ENCODE measurements at regions not wholly inside any gene's neighbourhood (a gene's known extent, or its start where the extent isn't known, plus 50 kb on each side); places are given as distances from the start of the nearest gene placed in this dataset.

DNA sequence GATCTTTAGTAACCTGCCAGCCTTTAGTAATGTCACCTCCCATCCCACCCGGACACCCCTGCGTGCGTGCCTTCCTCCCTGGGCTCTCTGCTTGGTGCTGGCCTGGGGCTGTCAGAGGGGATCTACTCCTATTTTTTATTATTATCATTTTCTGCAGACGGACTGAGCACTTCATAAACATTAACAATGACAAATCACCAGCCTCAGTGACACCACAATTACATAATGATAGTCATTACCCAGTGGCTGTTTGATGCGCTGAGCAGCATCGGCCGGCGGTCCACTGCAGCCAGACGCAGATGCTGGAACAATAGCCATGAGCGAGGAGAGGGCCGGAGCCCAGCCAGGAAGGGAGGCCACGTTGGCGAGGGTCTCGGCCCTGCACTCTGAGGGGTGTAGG is 309.3 kb upstream of the AJAP1 start:
- Histone ChIP-seq H2AFZ (ENCODE audit: low read depth, low read length) (no peak overlapping the region), H3K4me3 (replicated peaks in 1 of 3; ENCODE audit: insufficient read depth in 1 of 3, low read depth in 1 of 3, low read length in 3 of 3) (no peak overlapping the region), H4K20me1 (replicated peaks; ENCODE audit: control insufficient read depth, extremely low read depth, insufficient read depth, low read length) (no peaks in the 10 kb centered on the region), H3K27me3 (ENCODE audit: control insufficient read depth in 2 of 2, insufficient read depth in 2 of 2, low read length in 2 of 2) (no peaks in the 10 kb centered on the region), H3K4me1 (ENCODE audit: control insufficient read depth, extremely low read depth, insufficient read depth, low read length) (no peaks in the 10 kb centered on the region), H3K79me2 (ENCODE audit: control insufficient read depth, insufficient read depth, low read length) (no peaks in the 10 kb centered on the region), H3K9ac (replicated peaks; ENCODE audit: extremely low read depth, insufficient read depth, low read length) (no peak overlapping the region), H3K27ac (ENCODE audit: insufficient read depth, low read depth, low read length) (no peak overlapping the region), H3K4me2 (ENCODE audit: insufficient read depth, low read length) (no peak overlapping the region), H3K9me3 (replicated peaks; ENCODE audit: control insufficient read depth, insufficient read depth, low read length) (peaks cover 8% of the 10 kb centered on the region), H3K9me1 (replicated peaks; ENCODE audit: control insufficient read depth, extremely low read depth, insufficient read depth, low read length) (no peaks in the 10 kb centered on the region), H3K36me3 (ENCODE audit: control insufficient read depth in 2 of 2, extremely low read depth in 1 of 2, insufficient read depth in 2 of 2, low read length in 2 of 2) (no peaks in the 10 kb centered on the region)
- FAIRE-seq: no peak
- intact Hi-C loops (cut with micrococcal nuclease): no loop called here
- no TSS peak for BruUV-seq (replicated peaks)
- TF ChIP-seq GATA2 (IDR thresholded peaks at IDR 0.05; ENCODE audit: insufficient read depth, insufficient read length, low read depth, low read length) (no peak), JUN (IDR thresholded peaks at IDR 0.05; ENCODE audit: borderline replicate concordance, insufficient read depth, insufficient read length, low read depth) (no peak), POLR2AphosphoS5 (IDR thresholded peaks at IDR 0.05; ENCODE audit: insufficient read depth, low read depth, low read length) (no peak), EZH2 (IDR thresholded peaks at IDR 0.05; ENCODE audit: borderline replicate concordance, low read depth, low read length, severe bottlenecking) (no peak), MAX (IDR thresholded peaks at IDR 0.05; ENCODE audit: insufficient read depth, insufficient read length) (no peak), CTCF (IDR thresholded peaks at IDR 0.05; ENCODE audit: extremely low read depth in 1 of 2, insufficient read depth in 1 of 2, low read depth in 1 of 2, low read length in 2 of 2) (no peak), MYC (IDR thresholded peaks at IDR 0.05; ENCODE audit: low read depth, low read length) (no peak), POLR2A (IDR thresholded peaks at IDR 0.05; ENCODE audit: low read depth, low read length) (no peak), FOS (IDR thresholded peaks at IDR 0.05; ENCODE audit: borderline replicate concordance, insufficient read depth, low read length) (no peak)
- dilution Hi-C loops (cut with MboI; ENCODE audit: extremely low pct_ligation_motif_present, low sequenced_read_pairs): no loop called here
- ChIA-PET POLR2A (no interaction called here), CTCF (no interaction called here)
- DNase-seq (ENCODE audit: low read depth, low spot score): no peak
